GM21447 (cell line): ENCODE measurements at regions not wholly inside any gene's neighbourhood (a gene's known extent, or its start where the extent isn't known, plus 50 kb on each side); places are given as distances from the start of the nearest gene placed in this dataset.

Source experiments
- ATAC-seq: cut with Tn5 transposase; IDR thresholded peaks from one replicate; pipeline ENCODE4 v1.9.1; 2021; ENCODE audit not compliant: unreplicated experiment

DNA sequence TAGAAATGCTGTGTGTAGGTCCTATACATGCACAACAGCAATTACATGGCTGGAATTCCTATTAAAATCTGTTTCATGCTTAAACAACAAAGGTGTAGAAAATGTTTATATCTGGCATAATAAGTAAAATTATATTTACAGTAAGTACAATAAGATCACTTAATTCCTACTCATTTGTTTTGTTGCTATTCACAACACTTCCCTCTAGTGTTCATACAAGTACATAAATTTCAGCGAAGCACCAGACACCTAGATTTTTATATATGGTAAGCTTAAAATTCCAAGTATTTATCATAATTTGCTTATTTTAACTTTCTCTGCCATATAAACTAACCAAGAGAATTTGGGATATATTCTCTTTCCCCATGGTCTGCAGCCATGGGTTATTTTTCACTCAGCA lies 51.8 kb upstream of the ANK3 start:
- ATAC-seq: no peak

DNA sequence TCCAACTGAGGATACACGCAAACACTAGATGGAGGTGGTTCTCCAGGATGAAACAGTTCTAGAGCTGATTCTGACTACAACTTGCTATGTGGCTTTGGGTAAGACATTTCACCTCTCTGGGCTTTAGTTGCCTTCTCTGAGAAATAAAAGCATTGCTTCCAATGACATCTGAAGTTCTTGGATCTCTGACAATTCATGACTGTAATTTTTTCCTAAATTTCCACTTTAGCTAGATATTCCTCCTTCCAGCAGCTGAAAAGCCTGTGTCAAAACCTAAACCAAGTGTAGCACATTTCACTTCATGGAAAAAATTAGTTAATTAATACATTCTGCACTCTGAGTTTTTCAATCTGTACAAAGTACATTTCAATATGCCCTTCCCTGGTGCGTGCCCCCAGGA lies 50.0 kb upstream of the ANK3 start:
- no peak for ATAC-seq
